HCT116 (cell line): ENCODE measurements at regions not wholly inside any gene's neighbourhood (a gene's known extent, or its start where the extent isn't known, plus 50 kb on each side); places are given as distances from the start of the nearest gene placed in this dataset.

Experiments used
- ATAC-seq: fragments of 200-7000 bp; cut with Tn5 transposase; 2 replicates; pipeline ENCODE4 v1.9.1; 2020; ENCODE audit warnings: mild to moderate bottlenecking, moderate library complexity
- BruUV-seq: library from RNA; stranded (reverse); fragments of 400-500 nt; replicated peaks from 2 replicates; lab custom pipeline; 2021; lab: Mats Ljungman, UMichigan
- CTCF ChIA-PET: fragments of 300-600 bp; sonication (Branson Sonifier 250); formaldehyde crosslinking; loops from one replicate; lab custom pipeline; 2021; ENCODE audit warnings: antibody characterized with exemption; lab: Charles Lee
- POLR2A ChIA-PET: fragments of 300-600, 350-600 bp; sonication (Branson Sonifier 250); formaldehyde crosslinking; loops from one replicate; lab custom pipeline; 2021; ENCODE audit warnings: antibody characterized with exemption; lab: Charles Lee
- RAD21 ChIA-PET, 2 experiments: fragments of 300-600 bp; sonication (Branson Sonifier 250); formaldehyde crosslinking; loops; one replicate each; lab custom pipeline; 2023; ENCODE audit warnings: low total read pairs in 2 of 2; ENCODE audit not compliant: uncharacterized antibody in 2 of 2, unreplicated experiment in 2 of 2, low non-redundant PET in 1 of 2; lab: Charles Lee
- DNase-seq: peaks from one replicate; pipeline ENCODE4 v3.0.0-alpha.2; 2010; ENCODE audit warnings: low read depth, low spot score
- H2AFZ ChIP-seq: fragments of 200-600 bp; shearing (Covaris generic), sonication (generic); 2 replicates; pipeline ENCODE4 v1.6.1; 2017; ENCODE audit warnings: low read depth, mixed run types, mixed read lengths, antibody characterized with exemption, low read length; ENCODE audit not compliant: poor library complexity, severe bottlenecking
- H3K27ac ChIP-seq: 2 replicates; pipeline ENCODE4 v1.5.1; 2012; ENCODE audit warnings: low read depth, low read length
- H3K27me3 ChIP-seq: fragments of 200-600 bp; sonication (generic); 2 replicates; pipeline ENCODE4 v1.6.1; 2016; ENCODE audit warnings: mixed run types, low read length, mixed read lengths; ENCODE audit not compliant: insufficient read depth
- H3K36me3 ChIP-seq, 2 experiments: fragments of 200-500 bp in 1 of 2; fragments of 200-600 bp in 1 of 2; sonication (Bioruptor generic) in 1 of 2; sonication (generic) in 1 of 2; 2 replicates each; pipeline versions ENCODE4 v1.5.1 to v1.6.1; 2014 to 2016; ENCODE audit warnings: low read length in 2 of 2, inconsistent platforms in 1 of 2, mixed read lengths in 1 of 2, mixed run types in 1 of 2; ENCODE audit not compliant: insufficient read depth in 2 of 2, control insufficient read depth in 1 of 2
- H3K4me1 ChIP-seq, 2 experiments: fragments of 200-600 bp in 1 of 2; sonication (generic) in 1 of 2; 2 replicates each; pipeline versions ENCODE4 v1.5.1 to v1.6.1; 2012 to 2017; ENCODE audit warnings: low read length in 2 of 2, inconsistent platforms in 1 of 2, mild to moderate bottlenecking in 1 of 2, mixed read lengths in 1 of 2, mixed run types in 1 of 2, moderate library complexity in 1 of 2; ENCODE audit not compliant: insufficient read depth in 2 of 2, control insufficient read depth in 1 of 2
- H3K4me2 ChIP-seq: fragments of 200-600 bp; sonication (generic); 2 replicates; pipeline ENCODE4 v1.6.1; 2017; ENCODE audit warnings: mixed run types, low read length, mixed read lengths
- H3K4me3 ChIP-seq, 2 experiments: fragments of 200-600 bp in 1 of 2; sonication (generic) in 1 of 2; replicated peaks in 1 of 2; 2 replicates each; pipeline ENCODE4 v1.5.1; 2011 to 2016; ENCODE audit warnings: low read length in 2 of 2, control low read depth in 1 of 2, low read depth in 1 of 2, mild to moderate bottlenecking in 1 of 2, mixed read lengths in 1 of 2, mixed run types in 1 of 2
- H3K79me2 ChIP-seq: fragments of 200-600 bp; sonication (generic); 2 replicates; pipeline ENCODE4 v1.6.1; 2017; ENCODE audit warnings: mild to moderate bottlenecking, mixed run types, low read length, moderate library complexity, mixed read lengths; ENCODE audit not compliant: insufficient read depth
- H3K9ac ChIP-seq: fragments of 200-600 bp; sonication (generic); 2 replicates; pipeline ENCODE4 v1.6.1; 2016; ENCODE audit warnings: low read length, mixed read lengths
- H3K9me2 ChIP-seq: fragments of 200-600 bp; sonication (generic), shearing (Covaris generic); 2 replicates; pipeline ENCODE4 v1.6.1; 2017; ENCODE audit warnings: mixed run types, mild to moderate bottlenecking, moderate library complexity; ENCODE audit not compliant: insufficient read depth
- H3K9me3 ChIP-seq, 2 experiments: fragments of 200-500 bp in 1 of 2; fragments of 200-600 bp in 1 of 2; sonication (Bioruptor generic) in 1 of 2; sonication (generic) in 1 of 2; 2 replicates each; pipeline ENCODE4 v1.6.1; 2014 to 2017; ENCODE audit warnings: low read length in 2 of 2, mixed read lengths in 2 of 2, inconsistent platforms in 1 of 2, low read depth in 1 of 2, mild to moderate bottlenecking in 1 of 2, mixed run types in 1 of 2, moderate library complexity in 1 of 2; ENCODE audit not compliant: control insufficient read depth in 1 of 2, insufficient read depth in 1 of 2
- H4K20me1 ChIP-seq: fragments of 200-600 bp; sonication (generic), shearing (Covaris generic); 2 replicates; pipeline ENCODE4 v1.6.1; 2017; ENCODE audit warnings: mixed run types, mild to moderate bottlenecking, moderate library complexity; ENCODE audit not compliant: insufficient read depth
- ATF3 ChIP-seq: IDR thresholded peaks from 2 replicates; pipeline ENCODE4 v1.6.1; 2012
- CBX3 ChIP-seq: IDR thresholded peaks from 2 replicates; pipeline ENCODE4 v1.6.1; 2012; ENCODE audit warnings: low read depth
- CEBPB ChIP-seq: IDR thresholded peaks from 2 replicates; pipeline ENCODE4 v1.6.1; 2012; ENCODE audit warnings: low read depth
- CTCF ChIP-seq, 3 experiments: fragments of 200-600 bp in 1 of 3; sonication (generic) in 1 of 3; IDR thresholded peaks in 2 of 3; conservative IDR thresholded peaks in 1 of 3; 2 replicates each; pipeline ENCODE4 v1.5.1; 2012 to 2017; ENCODE audit warnings: low read depth in 2 of 3, low read length in 2 of 3, antibody characterized with exemption in 1 of 3, borderline replicate concordance in 1 of 3, control low read depth in 1 of 3, mild to moderate bottlenecking in 1 of 3, mixed read lengths in 1 of 3, mixed run types in 1 of 3, moderate library complexity in 1 of 3; ENCODE audit not compliant: insufficient read depth in 1 of 3
- EGR1 ChIP-seq: IDR thresholded peaks from 2 replicates; pipeline ENCODE4 v1.6.1; 2012; ENCODE audit warnings: low read depth
- FOSL1 ChIP-seq: IDR thresholded peaks from 2 replicates; pipeline ENCODE4 v1.6.1; 2012; ENCODE audit warnings: low read depth
- JUND ChIP-seq: IDR thresholded peaks from 2 replicates; pipeline ENCODE4 v1.6.1; 2012
- MAX ChIP-seq: IDR thresholded peaks from 2 replicates; pipeline ENCODE4 v1.6.1; 2012
- POLR2AphosphoS5 ChIP-seq: IDR thresholded peaks from 2 replicates; pipeline ENCODE4 v1.6.1; 2011; ENCODE audit warnings: mild to moderate bottlenecking, low read depth, low read length, moderate library complexity
- SP1 ChIP-seq: IDR thresholded peaks from 2 replicates; pipeline ENCODE4 v1.6.1; 2012; ENCODE audit warnings: low read depth
- TCF7L2 ChIP-seq: IDR thresholded peaks from 2 replicates; pipeline ENCODE4 v1.7.0; 2011; ENCODE audit warnings: borderline replicate concordance, inconsistent platforms; ENCODE audit not compliant: insufficient read depth, insufficient read length; ENCODE audit errors: extremely low read depth
- YY1 ChIP-seq: IDR thresholded peaks from 2 replicates; pipeline ENCODE4 v1.6.1; 2011; ENCODE audit warnings: low read length, low read depth, moderate library complexity, mild to moderate bottlenecking; ENCODE audit not compliant: insufficient replicate concordance; ENCODE audit errors: extremely low read depth
- ZBTB33 ChIP-seq: IDR thresholded peaks from 2 replicates; pipeline ENCODE4 v1.6.1; 2011; ENCODE audit warnings: mild to moderate bottlenecking, low read length, moderate library complexity; ENCODE audit not compliant: insufficient replicate concordance; ENCODE audit errors: extremely low read depth
- ZNF274 ChIP-seq: fragments of 200-500 bp; sonication (Bioruptor generic); IDR thresholded peaks from 2 replicates; pipeline ENCODE4 v1.6.1; 2014; ENCODE audit warnings: mild to moderate bottlenecking, low read depth, low read length, inconsistent platforms
- intact Hi-C: fragments of 100-400 bp; cut with micrococcal nuclease; formaldehyde crosslinking; loops from 2 replicates; pipeline ENCODE4 v1.10.0; 2022

- TF ChIP-seq CTCF (IDR thresholded peaks at IDR 0.05 in 2 of 3, conservative IDR thresholded peaks at IDR 0.05 in 1 of 3; ENCODE audit: borderline replicate concordance in 1 of 3, insufficient read depth in 1 of 3, low read depth in 2 of 3, low read length in 2 of 3) (no peak), YY1 (no peak), FOSL1 (no peak)
- TF ChIP-seq, all 23 proteins: peak for 0
Observed at GRCh38 chr16:9596788-9597187, 505.3 kb downstream of the HAPSTR1 start (continued).

GRCh38 chr16:9597967-9598730 is 506.7 kb downstream of the HAPSTR1 start:
- intact Hi-C loops = no loop called here
- POLR2A ChIA-PET = no interaction called here
- H3K79me2 ChIP-seq = no peaks in the 10 kb centered on the region
- H3K36me3 ChIP-seq = no peaks in the 10 kb centered on the region
- no TSS peak for BruUV-seq
- no peaks in the 10 kb centered on the region for H3K9me2 ChIP-seq
- H4K20me1 ChIP-seq = no peaks in the 10 kb centered on the region
- no peak overlapping the region for H3K9ac ChIP-seq
- DNase-seq (no peak), ATAC-seq (no peak)
- H3K27me3 ChIP-seq = peaks cover 7% of the 10 kb centered on the region; the same call in 1 of the 2 replicates
- H3K27ac ChIP-seq = no peak overlapping the region
- H3K4me3 ChIP-seq = no peak overlapping the region
- no peak overlapping the region for H2AFZ ChIP-seq
- RAD21 ChIA-PET = no interaction called here
- CTCF ChIA-PET = no interaction called here
- TF ChIP-seq POLR2AphosphoS5 (no peak), CBX3 (no peak), ATF3 (no peak), MAX (no peak), ZNF274 (no peak), TCF7L2 (no peak), ZBTB33 (no peak), JUND (no peak), FOSL1 (no peak), SP1 (no peak), CEBPB (no peak), EGR1 (no peak)
- TF ChIP-seq, all 23 proteins: peak for 0
- Histone ChIP-seq H3K9me3 (no peaks in the 10 kb centered on the region), H3K4me2 (no peak overlapping the region), H3K4me1 (no peaks in the 10 kb centered on the region)
